A549 (cell line): ENCODE measurements at regions not wholly inside any gene's neighbourhood (a gene's known extent, or its start where the extent isn't known, plus 50 kb on each side); places are given as distances from the start of the nearest gene placed in this dataset.

Experiments used
- CHD2 ChIP-seq: fragments of 150-350 bp; IDR thresholded peaks from 2 replicates; pipeline ENCODE4 v1.6.1; 2014; ENCODE audit warnings: low read length; ENCODE audit not compliant: partially characterized antibody
- CTCF ChIP-seq: fragments of >200 bp; sonication (Bioruptor Twin); formaldehyde crosslinking; IDR thresholded peaks from 3 replicates; pipeline ENCODE4 v1.5.1; 2016
- EP300 ChIP-seq, 2 experiments: fragments of >200 bp; sonication (Bioruptor Twin); formaldehyde crosslinking; IDR thresholded peaks; 2 replicates in 1 of 2; 3 replicates in 1 of 2; pipeline ENCODE4 v1.6.1; 2016 to 2017
- FOSL2 ChIP-seq, 2 experiments: fragments of 450-650 bp in 1 of 2; fragments of >200 bp in 1 of 2; sonication (Bioruptor Twin) in 1 of 2; formaldehyde crosslinking; IDR thresholded peaks; 2 replicates each; pipeline versions ENCODE4 v1.5.0 to v1.6.1; 2016 to 2020; ENCODE audit warnings: mild to moderate bottlenecking in 1 of 2, moderate library complexity in 1 of 2
- HDAC2 ChIP-seq: fragments of 200-600 bp; sonication (generic); IDR thresholded peaks from 2 replicates; pipeline ENCODE4 v1.6.1; 2016
- HMGXB4 ChIP-seq: fragments of 250-450 bp; sonication (Bioruptor Pico); IDR thresholded peaks from 2 replicates; pipeline ENCODE4 v1.5.0; 2021; ENCODE audit warnings: mild to moderate bottlenecking, moderate library complexity, borderline replicate concordance
- JUN ChIP-seq, 2 experiments: fragments of >200 bp; sonication (Bioruptor Twin); formaldehyde crosslinking; IDR thresholded peaks; 2 replicates in 1 of 2; 3 replicates in 1 of 2; pipeline ENCODE4 v1.6.1; 2016 to 2017
- JUNB ChIP-seq: fragments of >200 bp; sonication (Bioruptor Twin); formaldehyde crosslinking; IDR thresholded peaks from 2 replicates; pipeline ENCODE4 v1.6.1; 2016
- MAX ChIP-seq: IDR thresholded peaks from 2 replicates; pipeline ENCODE4 v1.6.1; 2012
- PBX3 ChIP-seq: IDR thresholded peaks from 2 replicates; pipeline ENCODE4 v1.6.1; 2012
- PHF8 ChIP-seq: fragments of 200-600 bp; sonication (generic); IDR thresholded peaks from 2 replicates; pipeline ENCODE4 v1.6.1; 2016; ENCODE audit warnings: low read depth, mild to moderate bottlenecking, antibody characterized with exemption, moderate library complexity, borderline replicate concordance
- POLR2A ChIP-seq: IDR thresholded peaks from 2 replicates; pipeline ENCODE4 v1.6.1; 2012; ENCODE audit warnings: mild to moderate bottlenecking, low read length
- REST ChIP-seq: fragments of 200-600 bp; sonication (generic); IDR thresholded peaks from 2 replicates; pipeline ENCODE4 v1.6.1; 2016; ENCODE audit warnings: antibody characterized with exemption, mild to moderate bottlenecking, moderate library complexity
- ZSCAN20 ChIP-seq: fragments of 250-450 bp; sonication (Bioruptor Pico); IDR thresholded peaks from 2 replicates; pipeline ENCODE4 v1.8.0; 2022; ENCODE audit warnings: mild to moderate bottlenecking, moderate library complexity

GRCh38 chr22:46043339-46043738, 66.4 kb upstream of the WNT7B start:
- no peak for TF ChIP-seq ZSCAN20 (CRISPR knock-in tag)
- TF ChIP-seq CTCF = no peak
- no peak for TF ChIP-seq MAX
- TF ChIP-seq HDAC2 = no peak
- no peak for TF ChIP-seq EP300 (IDR thresholded peaks at IDR 0.05)
- no peak for TF ChIP-seq JUNB
- TF ChIP-seq PHF8 = no peak
- TF ChIP-seq POLR2A = no peak
- no peak for TF ChIP-seq CHD2
- TF ChIP-seq REST = no peak
- TF ChIP-seq FOSL2 (IDR thresholded peaks at IDR 0.05) = no peak
- no peak for TF ChIP-seq FOSL2 (CRISPR knock-in tag; IDR thresholded peaks at IDR 0.05)
- no peak for TF ChIP-seq HMGXB4 (CRISPR knock-in tag)
- TF ChIP-seq PBX3 = no peak
- TF ChIP-seq JUN (IDR thresholded peaks at IDR 0.05) = no peak
